Right lung (tissue), 2 donors: ENCODE measurements at regions not wholly inside any gene's neighbourhood (a gene's known extent, or its start where the extent isn't known, plus 50 kb on each side); places are given as distances from the start of the nearest gene placed in this dataset.
"Not testable (repeated sequence)": the region's sequence is repeated elsewhere in the genome, so short reads cannot be mapped to it uniquely, and the experiment has no call there.

Source experiments
- DNase-seq, 2 donors: peaks; one replicate each; pipeline ENCODE4 v3.0.0-alpha.2; 2013

- no peak for DNase-seq
Observed at GRCh38 chr6:1004885-1005630, 306.8 kb upstream of the FOXQ1 start.

GRCh38 chr6:1003394-1004160 is 308.3 kb upstream of the FOXQ1 start:
- no peak for DNase-seq

GRCh38 chr6:1002989-1003388 is 308.9 kb upstream of the FOXQ1 start:
- no peak for DNase-seq

GRCh38 chr6:1001655-1002349 is 308.9 kb upstream of the EXOC2 start:
- DNase-seq, result no peak

GRCh38 chr6:999552-999951 is 306.6 kb upstream of the EXOC2 start:
- DNase-seq, result no peak

- DNase-seq, result no peak
Observed at GRCh38 chr6:998551-998950, 305.6 kb upstream of the EXOC2 start.

- DNase-seq, result no peak
Observed at GRCh38 chr6:996271-996852, 303.4 kb upstream of the EXOC2 start.

- no peak for DNase-seq
Observed at GRCh38 chr6:991192-991591, 298.3 kb upstream of the EXOC2 start.

- DNase-seq, result no peak
Observed at GRCh38 chr6:984031-984430, 291.1 kb upstream of the EXOC2 start.

- no peak for DNase-seq
Observed at GRCh38 chr6:978937-979685, 286.2 kb upstream of the EXOC2 start.

GRCh38 chr6:977226-977625 is 284.3 kb upstream of the EXOC2 start:
- DNase-seq, result not testable (repeated sequence)

- no peak for DNase-seq
Observed at GRCh38 chr6:971981-972640, 279.2 kb upstream of the EXOC2 start.

GRCh38 chr6:968791-969190 is 275.9 kb upstream of the EXOC2 start:
- DNase-seq, result no peak

GRCh38 chr6:967701-968100 is 274.8 kb upstream of the EXOC2 start:
- no peak for DNase-seq

GRCh38 chr6:965343-965742 is 272.4 kb upstream of the EXOC2 start:
- DNase-seq, result peak in 1 of 2 donors; percentile 3

GRCh38 chr6:963456-963855 is 270.5 kb upstream of the EXOC2 start:
- no peak for DNase-seq

- DNase-seq, result no peak
Observed at GRCh38 chr6:961407-961960, 268.5 kb upstream of the EXOC2 start.

- no peak for DNase-seq
Observed at GRCh38 chr6:960356-960755, 267.4 kb upstream of the EXOC2 start.

- no peak for DNase-seq
Observed at GRCh38 chr6:958488-958887, 265.5 kb upstream of the EXOC2 start.

- DNase-seq, result no peak
Observed at GRCh38 chr6:951399-952181, 258.7 kb upstream of the EXOC2 start.
